Dermis microvascular lymphatic vessel endothelial cell (primary cell): ENCODE measurements at regions not wholly inside any gene's neighbourhood (a gene's known extent, or its start where the extent isn't known, plus 50 kb on each side); places are given as distances from the start of the nearest gene placed in this dataset.
"Not testable (repeated sequence)": the region's sequence is repeated elsewhere in the genome, so short reads cannot be mapped to it uniquely, and the experiment has no call there.

Experiments used
- DNase-seq, 2 donors: peaks; one replicate each; pipeline versions ENCODE4 v3.0.0 to v3.0.0-alpha.2; 2010; ENCODE audit warnings: low read depth in 2 of 2

DNA sequence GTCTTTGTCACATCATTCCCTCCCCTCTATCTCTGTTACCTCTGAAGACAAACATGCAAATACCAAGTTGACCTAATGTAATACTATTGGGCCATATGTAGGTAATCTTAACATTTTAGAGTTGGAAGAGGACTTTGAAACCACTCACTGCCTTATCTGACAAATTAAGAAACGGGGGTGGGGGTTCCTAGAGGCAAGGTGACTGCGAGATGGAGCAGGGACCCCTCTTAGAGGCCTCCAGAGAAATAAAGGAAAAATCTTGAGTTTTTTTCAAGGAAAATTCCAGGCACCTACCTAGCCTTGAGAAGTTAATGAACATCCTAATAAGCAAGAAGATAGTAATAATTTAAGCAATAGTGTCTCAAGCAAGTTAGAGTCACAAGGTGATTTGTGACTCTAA is 270.8 kb downstream of the CD83 start:
- no peak for DNase-seq

DNA sequence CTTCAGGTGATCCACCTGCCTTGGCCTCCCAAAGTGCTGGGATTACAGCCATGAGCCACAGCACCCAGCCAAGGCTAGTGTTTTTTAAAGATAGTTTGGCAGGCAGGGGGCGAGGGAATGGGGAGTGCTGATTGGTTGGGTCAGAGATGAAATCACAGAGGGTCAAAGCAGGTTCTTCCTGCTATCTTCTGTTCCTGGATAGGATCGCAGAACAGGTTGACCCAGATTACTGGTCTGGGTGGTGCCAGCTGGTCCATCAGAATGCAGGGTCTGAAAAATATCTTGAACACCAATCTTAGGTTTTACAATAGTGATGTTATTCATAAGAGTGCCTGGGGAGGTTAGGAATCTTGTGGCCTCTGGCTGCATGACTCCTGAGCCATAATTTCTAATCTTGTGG is 272.2 kb downstream of the CD83 start:
- not testable (repeated sequence) for DNase-seq

DNA sequence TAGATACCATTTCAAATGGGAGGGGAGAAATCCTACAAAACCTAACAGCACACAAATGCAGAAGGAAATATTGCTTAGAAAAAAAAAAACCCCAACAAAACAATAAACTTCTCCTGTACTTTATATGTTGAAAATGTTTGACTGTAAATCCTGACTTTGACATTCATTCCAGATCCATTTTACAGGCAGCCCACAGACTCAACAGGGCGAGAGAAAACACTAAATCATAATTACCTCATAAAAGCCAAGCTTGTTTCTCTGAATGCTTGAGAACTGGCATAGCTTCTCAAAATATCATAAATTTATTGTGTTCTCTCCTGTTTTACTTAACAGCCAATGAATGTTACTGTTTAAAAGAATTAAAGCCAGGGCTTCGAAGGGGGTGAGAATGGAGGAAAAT is 273.2 kb downstream of the CD83 start:
- no peak for DNase-seq

DNA sequence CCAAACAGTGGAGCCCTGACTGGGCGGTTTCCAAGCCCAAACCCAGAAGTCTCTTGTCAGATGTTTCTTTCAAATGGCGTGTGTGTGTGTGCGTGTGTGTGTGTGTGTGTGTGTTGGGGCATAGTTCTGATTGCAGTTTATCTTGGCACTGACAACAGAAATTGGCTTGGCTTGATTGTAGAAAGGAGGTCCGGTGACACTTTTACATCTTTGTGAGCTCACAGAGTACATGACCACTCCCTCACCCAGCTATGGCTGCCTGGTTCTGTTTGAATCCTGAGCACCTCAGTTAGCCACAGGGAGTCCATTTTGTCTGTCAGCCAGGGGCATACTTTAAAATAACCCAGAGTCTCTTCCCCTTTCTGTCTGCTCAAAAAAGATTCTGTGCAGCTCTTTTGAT is 276.3 kb downstream of the CD83 start:
- DNase-seq = no peak

DNA sequence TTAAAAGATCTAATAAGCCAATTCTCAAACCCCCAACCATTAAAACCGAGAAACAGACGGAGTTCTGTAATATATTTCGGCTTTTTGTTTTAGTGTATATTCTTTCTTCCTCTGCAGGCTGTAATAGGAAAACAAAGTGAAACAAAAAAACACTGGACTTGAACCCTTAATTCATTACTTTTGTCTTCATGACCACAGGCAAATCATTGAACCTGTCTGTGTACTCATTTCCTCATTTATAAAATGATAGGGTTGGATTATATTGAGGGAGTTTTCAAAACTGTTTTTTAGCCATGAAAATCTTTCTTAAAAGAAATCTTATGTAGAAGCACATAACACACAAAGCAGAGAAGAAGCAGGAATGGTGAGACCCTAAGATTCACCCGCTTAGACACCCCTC is 278.8 kb downstream of the CD83 start:
- no peak for DNase-seq

DNA sequence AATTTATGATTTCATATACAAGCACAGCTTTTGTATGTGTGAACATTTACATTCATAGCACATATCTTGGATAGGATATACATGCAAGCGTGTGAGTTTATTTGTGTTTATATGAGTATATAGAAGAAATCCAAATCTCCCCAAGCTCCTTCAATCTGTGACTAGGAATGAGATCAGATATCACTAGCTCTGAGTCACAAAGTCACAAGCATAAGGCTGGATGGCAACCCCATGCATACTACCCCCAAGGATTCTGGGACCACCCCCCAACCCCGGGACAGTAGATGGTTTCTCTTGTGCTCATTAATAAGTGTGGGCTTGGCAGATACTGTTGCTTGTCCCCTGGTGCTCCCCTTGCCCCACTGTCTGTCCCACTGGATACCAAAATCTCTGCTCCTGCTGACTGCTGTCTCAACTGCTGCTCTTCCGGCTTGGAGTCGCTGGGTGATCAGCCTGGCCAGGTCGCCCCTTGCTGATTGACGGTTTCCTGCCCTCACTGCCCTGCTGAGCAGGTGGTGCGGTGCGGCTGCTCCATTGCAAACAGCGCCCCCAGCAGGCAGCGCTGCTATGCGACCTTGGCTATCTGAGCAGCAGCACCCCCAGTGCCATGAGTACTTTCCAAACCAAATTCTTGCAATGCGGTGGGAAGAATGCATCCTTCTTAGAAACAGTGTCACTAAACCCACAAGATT is 279.4 kb downstream of the CD83 start:
- no peak for DNase-seq

DNA sequence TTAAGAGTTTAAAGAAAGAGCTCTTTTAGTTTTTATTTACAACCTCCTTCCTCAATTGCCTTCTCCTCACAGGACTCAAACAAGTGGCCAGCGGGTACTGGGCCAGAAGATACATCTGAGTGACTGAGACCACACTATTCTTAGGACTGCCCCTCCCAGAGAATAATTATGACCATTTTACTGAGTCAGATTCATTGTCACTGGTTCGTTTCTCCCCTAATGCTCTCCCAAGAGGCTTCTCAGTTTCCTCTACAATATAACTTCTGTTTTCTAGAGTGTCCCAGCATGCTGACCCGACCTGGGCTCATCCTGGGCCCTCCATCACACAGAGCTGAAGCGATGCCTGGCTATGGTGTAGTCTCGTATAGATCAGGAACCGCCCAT is 279.9 kb downstream of the CD83 start:
- no peak for DNase-seq

DNA sequence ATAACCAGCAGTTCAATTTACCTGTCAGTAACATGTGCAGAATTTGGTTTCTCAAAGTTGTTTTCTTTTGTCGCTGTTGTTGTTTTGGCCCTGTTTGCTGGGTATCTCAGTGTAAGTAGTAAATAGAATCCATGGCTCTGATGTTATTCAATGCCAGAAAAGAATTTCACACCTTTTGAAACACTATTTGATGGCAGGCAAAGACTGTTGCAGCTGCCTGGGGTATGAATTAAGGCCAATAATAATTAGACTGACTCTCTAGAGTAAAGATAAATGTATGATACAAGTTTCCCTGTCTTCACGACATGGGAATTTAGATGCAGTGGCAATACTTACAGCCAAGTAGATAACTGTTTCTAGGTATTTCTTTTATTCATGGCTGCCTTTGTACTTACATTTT is 281.4 kb downstream of the CD83 start:
- no peak for DNase-seq

DNA sequence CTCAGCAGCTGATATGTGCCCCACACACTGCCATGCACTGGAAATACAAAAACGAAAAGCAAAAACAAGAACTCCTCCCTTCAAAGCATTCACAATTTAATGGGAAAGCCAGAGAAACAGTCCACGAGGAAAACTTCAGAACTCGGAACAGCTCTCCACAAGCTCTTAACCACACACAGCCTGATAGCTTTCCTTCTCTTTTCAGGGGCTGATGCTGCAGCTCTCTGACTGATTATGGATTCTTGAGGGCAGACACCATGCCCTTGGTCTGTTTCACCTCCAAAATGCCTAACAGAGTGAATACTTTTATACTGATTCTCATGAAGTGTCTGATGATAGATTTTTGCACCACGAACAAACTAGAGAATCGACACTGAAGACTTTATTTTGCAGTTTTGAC is 282.1 kb downstream of the CD83 start:
- DNase-seq = no peak

DNA sequence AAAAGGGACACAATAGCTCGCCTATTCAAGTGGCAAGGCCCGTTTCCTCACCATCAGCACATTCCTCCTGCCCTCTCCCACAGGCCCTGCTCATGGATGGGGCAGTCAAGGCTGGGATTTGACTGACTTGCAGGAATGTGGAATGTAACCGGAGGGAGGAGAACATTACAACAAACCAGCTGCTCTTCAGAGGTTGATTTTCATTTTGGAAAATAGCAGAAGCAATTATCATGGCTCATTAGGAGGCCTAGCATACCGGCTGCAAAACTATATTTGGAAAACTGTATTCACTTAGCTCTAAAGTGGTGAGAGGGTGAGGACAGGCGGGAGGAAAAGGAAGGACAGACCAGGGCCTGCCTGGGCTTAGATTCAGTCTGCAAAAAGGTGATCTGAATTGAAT is 283.7 kb downstream of the CD83 start:
- DNase-seq = no peak

DNA sequence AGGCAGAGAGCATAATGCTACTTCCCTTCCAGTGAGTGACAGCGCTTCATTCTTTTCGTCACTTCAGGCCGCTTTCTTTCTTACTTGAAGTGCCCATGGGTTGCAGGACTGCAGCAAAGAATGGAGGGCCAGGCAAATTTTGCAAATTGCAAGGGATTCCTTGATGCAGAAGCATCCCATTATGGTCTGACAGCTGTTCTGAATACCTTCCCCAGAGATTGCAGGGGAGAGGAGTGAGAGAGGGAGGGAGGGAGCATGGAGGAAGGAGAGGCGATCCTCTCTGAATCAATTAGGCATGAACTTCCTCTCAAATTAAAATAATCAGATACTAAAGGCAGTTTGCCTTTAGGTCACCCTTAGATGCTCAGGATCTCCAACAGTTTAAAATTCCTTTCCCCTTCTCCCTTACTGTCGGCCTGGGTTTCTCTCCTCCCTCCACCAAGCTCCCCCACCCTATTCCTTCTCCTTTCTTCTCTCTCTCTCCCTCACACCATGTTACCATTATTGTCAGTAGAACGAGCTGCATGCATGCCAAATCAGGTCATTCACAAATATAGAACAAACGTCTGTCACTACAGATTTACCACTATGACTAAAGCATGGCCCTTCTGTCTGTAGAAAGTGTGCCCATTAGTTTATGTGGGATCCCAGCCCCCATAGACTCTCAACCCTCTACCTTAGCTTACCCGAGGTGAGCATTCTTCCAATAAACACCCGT is 289.2 kb downstream of the CD83 start:
- no peak for DNase-seq

DNA sequence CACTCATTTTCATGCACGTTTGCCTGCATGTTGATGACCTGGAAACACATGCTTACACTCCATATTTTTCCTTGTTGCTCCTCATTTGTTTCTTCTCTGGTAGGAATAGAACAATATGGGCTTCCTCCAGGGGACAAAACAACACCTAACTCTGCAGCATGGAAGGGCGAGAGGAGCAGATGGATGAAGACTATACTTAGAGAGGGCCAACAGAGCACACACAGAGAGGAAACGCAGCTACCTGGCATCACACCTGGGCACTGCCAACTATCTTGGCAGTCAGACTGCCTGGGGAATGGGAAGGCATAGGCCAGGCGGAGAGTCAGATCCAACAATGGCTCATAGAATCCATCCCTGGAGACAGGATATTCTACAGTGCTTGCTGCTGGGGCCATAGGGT is 290.9 kb downstream of the CD83 start:
- no peak for DNase-seq

DNA sequence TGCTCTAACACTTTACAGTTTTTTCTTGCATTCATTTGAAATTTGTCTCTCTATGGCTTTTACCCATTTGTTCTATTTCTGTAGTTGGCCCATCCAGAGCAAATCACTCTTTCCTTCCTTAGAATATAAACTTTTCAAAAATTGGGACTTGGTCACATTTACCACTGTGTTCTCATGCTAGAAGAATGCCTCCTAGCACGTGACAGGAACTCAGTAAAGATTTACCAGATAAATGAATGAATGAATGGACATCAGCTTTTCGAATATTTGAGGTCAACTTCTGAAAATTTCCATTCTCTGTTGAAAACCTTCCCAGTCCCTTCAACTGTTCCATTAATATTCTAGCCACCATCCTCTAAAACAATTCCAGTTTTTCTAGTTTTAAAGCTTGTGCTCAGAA is 294.5 kb downstream of the CD83 start:
- DNase-seq = no peak

DNA sequence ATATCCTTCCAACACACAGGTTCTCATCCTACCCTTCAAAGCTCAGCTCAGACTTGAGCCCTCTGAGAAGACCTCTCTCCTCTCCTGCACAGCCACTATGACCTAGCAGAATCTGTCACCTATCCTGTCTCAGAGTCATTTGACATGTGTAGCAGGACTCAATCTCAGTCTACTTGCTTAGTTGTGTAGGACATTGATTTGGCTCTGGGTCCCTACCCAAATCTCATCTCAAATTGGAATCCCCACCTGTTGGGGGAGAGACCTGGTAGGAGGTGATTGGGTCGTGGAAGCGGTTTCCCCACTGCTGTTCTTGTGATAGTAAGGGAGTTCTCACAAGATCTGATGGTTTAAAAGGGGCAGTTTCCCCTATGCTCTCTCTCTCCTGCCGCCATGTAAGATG is 297.9 kb downstream of the CD83 start:
- DNase-seq = no peak

DNA sequence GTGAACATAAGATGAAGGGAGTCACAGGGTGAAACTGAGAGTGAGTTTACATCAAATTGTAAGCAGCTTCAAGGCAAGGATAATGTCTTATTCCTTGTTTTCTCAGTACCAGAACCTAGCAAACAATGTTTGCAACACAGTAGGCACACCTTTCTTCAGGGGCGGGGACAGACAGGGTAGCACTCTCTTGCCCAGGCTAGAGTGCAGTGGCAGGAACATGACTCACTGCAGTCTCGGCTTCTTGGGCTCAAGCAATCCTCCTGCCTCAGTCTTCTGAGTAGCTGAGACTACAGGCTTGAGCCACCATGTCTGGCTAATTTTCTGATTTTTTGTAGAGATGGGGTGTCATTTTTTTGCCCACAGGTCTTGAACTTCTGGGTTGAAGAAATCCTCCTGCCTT is 299.8 kb downstream of the CD83 start:
- DNase-seq = no peak

DNA sequence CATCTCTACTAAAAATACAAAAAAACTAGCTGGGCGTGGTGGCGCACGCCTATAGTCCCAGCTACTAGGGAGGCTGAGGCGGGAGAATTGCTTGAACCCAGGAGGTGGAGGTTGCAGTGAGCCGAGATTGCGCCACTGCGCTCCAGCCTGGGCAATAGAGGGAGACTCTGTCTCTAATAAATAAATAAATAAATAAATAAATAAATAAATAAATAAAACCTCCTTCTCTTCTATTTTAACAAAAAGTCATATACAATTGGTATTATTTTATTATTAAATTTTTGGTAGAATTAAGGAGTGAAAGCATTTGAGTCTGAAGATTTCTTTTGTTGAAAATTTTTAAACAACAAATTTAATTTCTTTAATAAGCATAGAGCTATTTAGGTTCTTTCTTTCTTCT is 301.7 kb downstream of the CD83 start:
- DNase-seq = not testable (repeated sequence)

DNA sequence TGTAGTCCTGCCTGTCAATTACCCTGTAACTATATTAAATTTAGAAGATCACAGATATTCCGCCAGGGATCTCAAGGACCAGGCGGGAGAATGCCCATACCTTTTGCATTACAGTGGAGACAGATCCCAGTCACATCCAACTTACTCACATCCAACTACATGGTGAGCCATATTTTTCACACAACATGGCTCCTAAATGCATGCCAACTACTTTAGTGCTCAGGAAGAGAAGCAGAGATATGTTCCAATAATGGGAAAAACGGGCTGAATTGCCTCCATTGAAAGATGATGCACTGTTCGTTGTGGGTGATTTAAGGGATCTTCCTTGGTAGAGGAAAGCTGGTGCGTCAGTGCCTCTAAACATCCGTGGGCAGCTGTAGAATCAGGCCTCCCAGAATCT is 304.5 kb downstream of the CD83 start:
- no peak for DNase-seq

DNA sequence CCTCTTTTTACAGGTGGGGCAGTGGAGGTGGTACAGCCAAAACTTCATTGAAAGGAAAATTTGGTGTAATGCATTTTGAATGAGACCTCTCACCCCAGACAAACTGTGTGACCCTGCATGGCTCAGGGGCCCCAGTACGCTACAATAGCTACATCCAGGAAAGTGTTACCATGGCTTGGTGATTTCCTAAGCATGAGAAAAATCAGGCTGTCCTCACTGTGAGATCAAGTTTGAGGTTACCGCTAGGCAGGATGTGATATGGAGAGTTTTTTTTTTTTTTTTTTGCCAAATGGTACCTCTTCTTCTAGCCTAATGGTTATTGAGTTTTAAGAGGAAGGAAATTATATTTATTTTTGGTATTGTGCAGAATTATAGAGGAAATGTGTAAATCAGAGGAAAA is 305.3 kb downstream of the CD83 start:
- DNase-seq = no peak

DNA sequence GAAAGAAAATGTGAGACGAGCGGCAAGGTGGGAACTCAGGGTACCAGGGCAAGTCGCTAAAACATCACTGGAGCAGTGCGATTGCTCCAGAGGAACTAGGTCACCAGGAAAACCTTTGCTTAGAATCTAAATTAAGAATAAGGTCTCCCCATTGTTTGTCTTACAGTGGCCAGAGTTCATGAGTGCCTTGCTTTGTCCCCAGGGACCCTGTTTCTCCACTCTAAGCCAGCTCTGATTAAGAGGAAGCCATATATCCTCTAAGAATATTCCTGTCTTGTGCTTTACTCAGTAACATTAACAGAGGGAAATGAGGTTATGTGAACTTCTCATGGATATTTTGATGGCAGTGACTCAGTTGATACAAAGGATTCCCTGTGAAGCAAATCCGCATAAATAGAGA is 305.8 kb downstream of the CD83 start:
- DNase-seq = no peak

DNA sequence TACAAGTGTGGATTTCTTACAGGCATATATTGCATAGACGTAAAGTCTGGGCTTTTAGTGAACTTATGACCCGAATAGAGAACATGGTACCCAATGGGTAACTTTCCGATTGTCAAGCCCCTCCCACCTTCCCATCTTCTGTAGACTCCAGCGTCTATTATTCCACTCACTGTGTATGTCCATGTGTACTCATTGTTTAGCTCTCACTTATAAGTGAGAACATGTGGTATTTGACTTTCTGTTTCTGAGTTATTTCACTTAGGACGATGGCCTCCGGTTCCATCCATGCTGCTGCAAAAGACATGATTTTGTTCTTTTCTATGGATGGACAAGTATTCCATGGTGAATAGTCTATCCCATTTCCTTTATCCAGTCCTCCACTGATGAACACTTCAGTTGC is 306.4 kb downstream of the CD83 start:
- no peak for DNase-seq

DNA sequence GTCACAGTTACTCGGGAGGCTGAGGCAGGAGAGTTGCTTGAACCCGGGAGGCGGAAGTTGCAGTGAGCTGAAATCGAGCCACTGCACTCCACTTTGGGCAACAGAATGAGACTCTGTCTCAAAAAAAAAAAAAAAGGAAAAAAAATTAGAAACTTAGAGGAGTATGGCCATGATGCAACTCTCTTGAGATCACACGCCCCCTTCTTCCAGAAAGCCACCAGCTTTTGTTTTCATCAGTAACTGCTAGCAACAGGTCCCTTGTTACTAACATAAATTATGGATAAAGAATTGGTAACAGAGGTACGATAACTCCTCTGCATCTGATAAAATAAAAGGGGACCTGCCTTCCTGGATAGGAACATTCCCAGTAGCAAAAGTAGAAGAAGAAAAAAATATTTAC is 308.2 kb downstream of the CD83 start:
- DNase-seq = no peak

DNA sequence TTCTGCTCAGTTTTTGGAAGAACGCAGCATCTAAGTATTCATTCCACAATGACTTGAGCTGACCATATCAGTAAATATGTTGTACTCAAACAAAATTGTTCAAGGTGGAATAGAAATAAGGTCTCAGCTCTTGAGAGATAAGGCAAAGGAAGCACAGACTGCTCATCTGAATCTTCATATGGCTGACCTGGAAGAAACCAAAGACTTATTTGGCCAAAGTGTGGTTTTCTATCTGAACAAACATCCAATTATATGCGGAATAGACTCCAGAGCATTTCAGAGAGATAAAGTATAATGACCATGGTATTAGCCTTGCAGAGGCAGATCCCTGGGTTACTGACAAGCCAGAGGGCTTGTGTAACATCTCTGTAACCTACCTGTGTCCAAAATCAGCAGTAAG is 308.7 kb downstream of the CD83 start:
- no peak for DNase-seq

DNA sequence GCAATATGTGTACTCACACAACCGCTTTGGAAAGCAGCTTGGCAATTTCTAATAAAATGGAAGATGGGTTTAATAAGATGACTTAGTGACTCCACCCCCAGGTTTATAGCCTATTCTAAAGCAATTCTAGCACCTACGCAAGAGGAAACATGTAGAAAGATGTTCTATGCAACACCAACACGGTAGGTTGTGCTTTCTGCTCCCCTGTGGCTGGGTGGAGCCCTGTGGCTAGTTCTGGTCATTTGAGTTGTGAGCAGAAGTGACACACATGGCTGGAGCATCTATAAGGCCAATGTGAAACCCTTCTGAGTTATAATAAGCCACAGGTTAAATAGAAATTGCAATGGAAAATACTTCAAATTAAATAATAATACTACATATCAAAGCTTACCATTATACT is 310.7 kb downstream of the CD83 start:
- DNase-seq = no peak

DNA sequence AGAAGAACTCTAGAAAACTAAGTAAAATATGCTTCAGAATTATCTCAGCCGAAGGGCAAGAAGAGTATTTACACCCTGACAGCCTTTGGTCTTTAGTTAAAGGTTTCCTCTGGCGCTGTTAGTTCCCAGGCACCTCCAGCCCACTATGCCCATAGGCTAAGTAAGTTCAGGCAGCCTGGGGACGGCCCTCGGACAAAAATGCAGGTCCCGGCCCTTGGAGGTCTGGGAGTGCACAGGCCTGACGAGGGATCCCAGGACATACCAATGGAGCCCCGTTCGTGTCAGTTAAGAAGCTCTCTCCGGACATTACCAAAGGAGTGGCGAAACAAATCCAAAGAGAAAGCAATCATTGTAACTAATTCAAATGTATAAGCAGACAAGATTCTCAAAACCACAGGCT is 311.8 kb downstream of the CD83 start:
- no peak for DNase-seq
